Cardiac fibroblast (primary cell): ENCODE measurements at regions not wholly inside any gene's neighbourhood (a gene's known extent, or its start where the extent isn't known, plus 50 kb on each side); places are given as distances from the start of the nearest gene placed in this dataset.
A peak's percentile ranks its signal among the peaks of the same experiment; 100 is the strongest.

Source experiments
- DNase-seq, 2 donors: peaks; one replicate each; pipeline versions ENCODE4 v3.0.0 to v3.0.0-alpha.2; 2010; ENCODE audit warnings: low read depth in 2 of 2
- H3K4me3 ChIP-seq, 2 donors: replicated peaks in 1 of 2; 1 replicate in 1 of 2; 2 replicates in 1 of 2; pipeline ENCODE4 v1.5.1; 2011; ENCODE audit warnings: low read depth in 2 of 2, low read length in 2 of 2, mild to moderate bottlenecking in 2 of 2, moderate library complexity in 1 of 2
- CTCF ChIP-seq: IDR thresholded peaks from one replicate; pipeline ENCODE4 v1.5.1; 2011; ENCODE audit warnings: low read depth, mild to moderate bottlenecking, low read length, inconsistent platforms

GRCh38 chr9:16320338-16320902 lies 550.0 kb downstream of the BNC2 start:
- H3K4me3 ChIP-seq, result no peak overlapping the region
- no peak for DNase-seq
- TF ChIP-seq CTCF, result no peak

DNA sequence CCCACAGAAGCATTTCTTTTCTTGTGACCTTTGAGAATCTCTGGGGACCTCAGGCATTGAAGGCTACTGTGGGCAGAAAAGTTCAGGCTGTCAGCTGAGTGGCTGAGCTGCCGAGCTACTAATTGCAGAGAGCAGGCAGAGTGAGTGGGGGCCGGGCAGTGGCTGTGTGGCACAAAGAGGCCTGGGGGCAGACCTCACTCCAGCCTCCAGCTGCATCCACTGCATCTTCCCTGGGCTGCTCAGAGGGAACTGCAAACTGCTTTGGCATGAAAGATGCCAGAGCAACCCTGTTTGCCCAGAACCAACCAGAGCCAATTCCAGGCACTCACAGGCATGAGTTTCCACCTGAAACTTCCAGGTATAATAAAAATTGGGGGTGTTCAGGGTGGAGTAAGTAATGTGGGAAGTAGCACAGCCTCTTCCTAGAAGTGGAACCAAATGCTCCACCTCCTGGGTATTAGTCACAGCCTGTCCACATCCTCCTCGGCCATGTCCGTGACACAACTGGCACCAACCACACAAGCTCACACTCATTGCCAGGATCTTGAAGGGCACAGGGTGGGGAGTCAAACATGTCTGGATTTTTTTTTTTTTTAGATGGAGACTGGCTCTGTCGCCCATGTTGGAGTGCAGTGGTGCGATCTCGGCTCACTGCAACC lies 548.9 kb downstream of the BNC2 start:
- DNase-seq, result peak; percentile 75
- no peak for TF ChIP-seq CTCF
- no peak overlapping the region for H3K4me3 ChIP-seq

DNA sequence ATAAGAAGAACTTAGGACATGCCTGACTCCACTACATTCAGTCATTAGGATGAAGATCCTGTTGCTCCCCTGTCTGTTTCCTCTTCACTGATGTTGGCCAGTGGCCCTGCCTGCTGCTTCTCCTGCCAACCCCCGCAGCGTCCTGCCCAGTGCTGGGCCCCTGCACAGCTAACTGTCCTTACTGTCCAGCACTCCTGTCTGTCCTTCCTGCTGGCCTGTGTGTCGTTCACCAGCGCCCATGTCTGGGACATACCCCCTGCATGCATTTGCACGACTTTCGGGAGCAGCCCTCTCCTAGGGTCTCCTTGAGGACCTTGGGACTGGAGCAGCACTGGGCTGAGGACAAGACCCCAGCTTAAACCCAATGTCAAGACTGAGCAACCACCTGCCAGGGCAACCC lies 547.6 kb downstream of the BNC2 start:
- no peak overlapping the region for H3K4me3 ChIP-seq
- TF ChIP-seq CTCF, result no peak

GRCh38 chr9:16325966-16326365 lies 544.5 kb downstream of the BNC2 start:
- no peak for TF ChIP-seq CTCF
- no peak for DNase-seq
- no peak overlapping the region for H3K4me3 ChIP-seq

More for the DNA sequence above, 547.6 kb downstream of the BNC2 start:
- DNase-seq, result no peak

DNA sequence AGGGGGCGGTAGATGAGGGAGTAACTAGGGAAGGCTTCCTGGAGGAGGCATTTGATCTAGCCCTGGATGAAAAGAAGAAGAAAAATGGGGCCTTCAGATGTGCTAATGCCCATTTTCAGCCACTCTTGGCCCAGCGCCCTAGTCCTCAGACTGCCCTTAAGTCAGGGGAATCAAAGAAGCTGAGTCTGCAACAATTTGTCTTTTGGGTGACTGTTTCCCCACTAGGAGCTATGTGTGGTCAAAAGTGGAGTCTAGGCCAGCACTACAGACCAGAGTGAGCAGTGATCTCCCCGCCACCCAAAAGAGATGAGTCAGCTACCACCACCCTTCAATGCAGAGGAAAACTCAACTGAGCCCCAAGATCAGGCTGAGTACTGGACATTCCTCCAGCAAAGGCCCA lies 542.1 kb downstream of the BNC2 start:
- H3K4me3 ChIP-seq, result no peak overlapping the region
- DNase-seq, result no peak
- no peak for TF ChIP-seq CTCF

- no peak for TF ChIP-seq CTCF
- DNase-seq, result peak in 1 of 2 donors; percentile 72
- no peak overlapping the region for H3K4me3 ChIP-seq
Measured at GRCh38 chr9:16329671-16330113, 540.8 kb downstream of the BNC2 start.
